Upper lobe of right lung (tissue), 1 donor: ENCODE measurements at regions not wholly inside any gene's neighbourhood (a gene's known extent, or its start where the extent isn't known, plus 50 kb on each side); places are given as distances from the start of the nearest gene placed in this dataset.
"Not testable (repeated sequence)": the region's sequence is repeated elsewhere in the genome, so short reads cannot be mapped to it uniquely, and the experiment has no call there.

Experiments used
- ATAC-seq: fragments of 200-7000 bp; cut with Tn5 transposase; one replicate; pipeline ENCODE4 v1.9.1; 2020; ENCODE audit warnings: mild to moderate bottlenecking, moderate library complexity
- DNase-seq: peaks from one replicate; pipeline ENCODE4 v3.0.0-alpha.2; 2020
- H3K27ac ChIP-seq: fragments of 200-600 bp; one replicate; pipeline ENCODE4 v1.8.0; 2022
- H3K27me3 ChIP-seq: fragments of 200-600 bp; one replicate; pipeline ENCODE4 v1.8.0; 2022; ENCODE audit warnings: mild to moderate bottlenecking
- H3K36me3 ChIP-seq: fragments of 200-600 bp; one replicate; pipeline ENCODE4 v1.8.0; 2022
- H3K4me1 ChIP-seq: fragments of 200-600 bp; one replicate; pipeline ENCODE4 v1.8.0; 2022
- H3K4me3 ChIP-seq: fragments of 200-600 bp; one replicate; pipeline ENCODE4 v1.8.0; 2022; ENCODE audit warnings: mild to moderate bottlenecking
- H3K9me3 ChIP-seq: fragments of 200-600 bp; one replicate; pipeline ENCODE4 v1.8.0; 2022
- intact Hi-C: fragments of 100-400 bp; cut with DNase I; formaldehyde crosslinking; loops from one replicate; pipeline ENCODE4 v1.11.0; 2022
- donor health status: DM: no; HTN: yes; CAD: no; lungs with severe emphysema.

DNA sequence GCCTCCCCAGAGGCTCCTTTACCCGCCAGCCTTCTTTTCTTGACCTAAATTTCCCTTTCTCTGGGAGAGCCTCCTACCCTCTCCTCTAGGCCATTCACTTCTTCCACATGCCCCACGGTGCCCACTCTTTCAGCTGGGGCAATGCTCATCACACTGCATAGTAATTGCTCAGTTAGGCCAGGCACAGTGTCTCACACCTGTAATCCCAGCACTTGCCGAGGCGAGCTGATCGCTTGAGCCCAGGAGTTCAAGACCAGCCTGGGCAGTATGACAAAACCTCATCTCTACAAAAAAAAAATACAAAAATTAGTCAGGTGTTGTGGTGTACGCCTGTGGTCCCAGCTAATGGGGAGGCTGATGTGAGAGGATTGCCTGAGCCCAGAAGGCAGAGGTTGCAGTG lies 1956.7 kb downstream of the FOXD4L5 start:
- H3K9me3 ChIP-seq, H3K4me3 ChIP-seq, intact Hi-C loops, ATAC-seq, H3K36me3 ChIP-seq, H3K4me1 ChIP-seq, H3K27ac ChIP-seq, H3K27me3 ChIP-seq, DNase-seq: not testable (repeated sequence)

DNA sequence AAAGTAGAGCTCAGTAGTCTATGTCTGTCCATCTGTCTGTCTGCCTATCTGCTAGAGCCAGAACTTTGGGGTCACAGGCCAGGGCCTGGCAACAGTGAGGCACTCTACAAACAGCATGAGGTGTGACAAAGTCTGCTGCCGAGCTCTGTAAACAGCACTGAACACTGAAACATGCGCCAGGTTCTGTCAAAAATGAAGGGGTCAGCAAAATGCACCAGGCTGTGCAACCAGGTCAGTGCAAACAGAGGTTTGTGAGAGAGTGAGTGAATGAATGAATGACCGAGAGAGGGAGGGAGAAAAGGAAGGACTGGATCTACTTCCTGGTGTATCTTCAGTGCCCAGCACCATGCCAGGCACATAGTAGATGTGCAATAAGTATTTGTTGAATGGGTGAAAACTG lies 1957.8 kb downstream of the FOXD4L5 start:
- intact Hi-C loops, H3K27ac ChIP-seq, H3K4me1 ChIP-seq, ATAC-seq, H3K9me3 ChIP-seq, H3K36me3 ChIP-seq, H3K4me3 ChIP-seq, H3K27me3 ChIP-seq, DNase-seq: not testable (repeated sequence)

- H3K27ac ChIP-seq, H3K4me1 ChIP-seq, ATAC-seq, H3K9me3 ChIP-seq, DNase-seq, H3K4me3 ChIP-seq, intact Hi-C loops, H3K27me3 ChIP-seq, H3K36me3 ChIP-seq: not testable (repeated sequence)
Measured at GRCh38 chr9:63326665-63327064, 1958.3 kb downstream of the FOXD4L5 start.

- DNase-seq, H3K27me3 ChIP-seq, H3K36me3 ChIP-seq, H3K9me3 ChIP-seq, H3K4me1 ChIP-seq, H3K4me3 ChIP-seq, ATAC-seq, intact Hi-C loops, H3K27ac ChIP-seq: not testable (repeated sequence)
Measured at GRCh38 chr9:63325696-63326095, 1959.3 kb downstream of the FOXD4L5 start.

- H3K27ac ChIP-seq, H3K27me3 ChIP-seq, H3K4me1 ChIP-seq, H3K9me3 ChIP-seq, ATAC-seq, H3K36me3 ChIP-seq, H3K4me3 ChIP-seq, intact Hi-C loops, DNase-seq: not testable (repeated sequence)
Measured at GRCh38 chr9:63318093-63318492, 1966.9 kb downstream of the FOXD4L5 start.

GRCh38 chr9:63315387-63315786 lies 1969.6 kb downstream of the FOXD4L5 start:
- DNase-seq: peak; percentile 46
- H3K36me3 ChIP-seq, ATAC-seq, H3K27me3 ChIP-seq, intact Hi-C loops, H3K27ac ChIP-seq, H3K4me3 ChIP-seq, H3K9me3 ChIP-seq, H3K4me1 ChIP-seq: not testable (repeated sequence)

- H3K9me3 ChIP-seq, intact Hi-C loops, ATAC-seq, H3K36me3 ChIP-seq, H3K27ac ChIP-seq, H3K4me3 ChIP-seq, H3K27me3 ChIP-seq, H3K4me1 ChIP-seq: not testable (repeated sequence)
- DNase-seq: peak; percentile 32
Measured at GRCh38 chr9:63296848-63297247, 1988.2 kb downstream of the FOXD4L5 start.

DNA sequence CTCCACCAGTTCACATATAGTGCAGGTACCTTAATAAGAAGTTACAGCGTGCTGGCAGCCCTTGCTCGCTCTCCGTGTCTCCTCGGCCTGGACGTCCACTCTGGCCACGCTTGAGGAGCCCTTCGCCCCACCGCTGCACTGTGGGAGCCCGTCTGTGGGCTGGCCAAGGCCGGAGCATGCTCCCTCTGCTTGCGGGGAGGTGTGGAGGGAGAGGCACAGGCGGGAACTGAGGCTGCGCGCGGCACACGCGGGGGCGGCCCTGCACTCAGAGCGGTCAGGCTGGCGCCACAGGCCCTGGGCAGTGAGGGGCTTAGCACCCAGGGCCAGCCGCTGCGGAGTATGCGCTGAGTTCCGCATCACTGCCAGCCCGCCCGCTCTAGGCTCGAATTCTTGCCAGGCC lies 1988.6 kb downstream of the FOXD4L5 start:
- peak; percentile 26 for DNase-seq
- intact Hi-C loops, H3K27me3 ChIP-seq, H3K36me3 ChIP-seq, ATAC-seq, H3K4me1 ChIP-seq, H3K27ac ChIP-seq, H3K9me3 ChIP-seq, H3K4me3 ChIP-seq: not testable (repeated sequence)

DNA sequence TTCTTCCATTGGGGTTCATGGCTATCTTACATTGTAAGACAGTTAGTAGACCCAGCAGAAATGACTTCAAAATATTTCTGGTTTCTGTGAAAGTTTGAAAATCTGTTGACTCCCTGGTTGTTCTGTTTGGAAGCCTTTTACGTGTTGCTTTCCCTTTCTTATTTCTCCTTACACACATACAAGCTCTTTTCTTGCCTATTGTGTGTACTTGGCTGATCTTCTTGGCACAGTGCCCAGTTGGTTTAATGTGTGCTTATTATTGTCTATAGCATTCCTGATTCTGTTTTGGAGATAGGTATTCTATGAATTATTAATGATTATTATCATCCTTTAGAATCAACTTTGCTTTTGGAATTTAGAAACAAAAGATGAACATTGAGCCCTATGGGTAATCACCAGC lies 1995.0 kb downstream of the FOXD4L5 start:
- DNase-seq, H3K27ac ChIP-seq, H3K4me3 ChIP-seq, H3K4me1 ChIP-seq, H3K9me3 ChIP-seq, ATAC-seq, intact Hi-C loops, H3K36me3 ChIP-seq, H3K27me3 ChIP-seq: not testable (repeated sequence)
